ENCODE measurements at regions not wholly inside any gene's neighbourhood (a gene's known extent, or its start where the extent isn't known, plus 50 kb on each side); places are given as distances from the start of the nearest gene placed in this dataset.

DNA sequence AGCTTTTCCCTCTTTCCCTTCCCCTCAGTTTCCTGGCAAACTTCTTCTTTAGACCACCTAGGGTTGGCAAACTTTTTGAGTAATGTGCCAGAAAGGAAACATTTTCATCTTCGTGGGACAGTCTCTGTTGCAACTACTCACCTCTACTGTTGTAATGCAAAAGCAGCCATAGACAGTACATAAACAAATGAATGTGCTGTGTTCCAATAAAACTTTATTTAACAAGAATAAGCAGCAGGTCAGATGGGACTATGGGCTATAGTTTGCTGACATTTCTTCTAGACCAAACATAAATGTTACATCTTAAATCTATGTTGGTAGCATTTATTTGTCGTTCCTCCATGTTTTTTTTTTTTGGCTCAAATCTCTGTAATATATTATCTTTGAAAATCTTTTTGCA is 552.4 kb downstream of the EDEM1 start:
- Mint-ChIP-seq H3K9me3 (no peaks in the 10 kb centered on the region), H3K4me3 (no peak overlapping the region), H3K27ac (no peak overlapping the region), H3K4me1 (no peaks in the 10 kb centered on the region), H3K27me3 (no peaks in the 10 kb centered on the region), H3K36me3 (ENCODE audit: low read depth) (no peaks in the 10 kb centered on the region)
- ChIA-PET POLR2A (no interaction called here), CTCF (no interaction called here)
- no peak for DNase-seq

DNA sequence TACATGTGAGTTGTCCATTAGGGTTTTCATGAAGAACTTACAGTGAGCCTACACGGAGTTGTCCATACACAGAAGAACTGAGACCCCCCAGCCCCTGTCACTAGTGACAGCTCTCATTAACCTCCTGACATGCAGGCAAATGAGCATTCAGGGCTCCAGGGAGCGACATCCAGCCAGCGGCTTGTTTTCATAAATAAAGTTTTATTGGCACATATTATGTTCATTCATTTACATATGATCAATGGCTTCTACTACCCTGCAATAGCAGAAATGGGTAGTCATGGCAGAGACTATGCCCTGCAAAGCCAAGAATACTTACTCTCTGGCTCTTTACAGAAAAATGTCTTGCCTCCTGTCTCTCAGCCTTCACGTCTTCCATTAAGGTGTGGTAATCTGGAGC is 553.5 kb downstream of the EDEM1 start:
- CTCF ChIA-PET: interaction anchor here (0.7 kb wide), 1 partner anchor 82 kb away, joined by 3 read pairs; no protein-coding TSS in a partner anchor
- no peak for DNase-seq
- no peak overlapping the region for H3K27ac Mint-ChIP-seq
- H3K4me3 Mint-ChIP-seq: no peak overlapping the region
- H3K9me3 Mint-ChIP-seq: no peaks in the 10 kb centered on the region
- H3K27me3 Mint-ChIP-seq: no peaks in the 10 kb centered on the region
- no peaks in the 10 kb centered on the region for H3K36me3 Mint-ChIP-seq (ENCODE audit: low read depth)
- H3K4me1 Mint-ChIP-seq: no peaks in the 10 kb centered on the region
- POLR2A ChIA-PET: no interaction called here

DNA sequence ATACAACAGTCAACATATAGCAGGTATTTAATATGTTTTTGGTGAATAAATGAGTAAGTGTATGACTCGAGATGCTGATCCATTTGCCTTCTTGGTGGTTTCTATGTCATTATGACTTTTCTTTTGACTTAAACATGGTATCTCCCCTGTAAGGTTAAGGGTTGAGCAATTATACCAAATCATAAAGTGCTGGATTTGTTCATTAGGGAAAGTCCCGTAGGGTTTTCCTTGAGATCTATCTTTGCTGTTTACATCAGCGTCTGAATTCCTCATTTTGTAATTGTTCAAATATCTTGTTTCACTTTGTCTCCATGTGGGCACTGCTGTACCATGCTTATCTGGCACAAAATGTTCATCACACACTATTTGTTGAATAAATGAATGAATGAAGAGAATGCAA is 562.6 kb downstream of the EDEM1 start:
- ChIA-PET CTCF (no interaction called here), POLR2A (no interaction called here)
- no peaks in the 10 kb centered on the region for H3K4me1 Mint-ChIP-seq
- peaks cover 3% of the 10 kb centered on the region for H3K9me3 Mint-ChIP-seq
- no peak overlapping the region for H3K27ac Mint-ChIP-seq
- H3K4me3 Mint-ChIP-seq: no peak overlapping the region
- DNase-seq: no peak
- no peaks in the 10 kb centered on the region for H3K36me3 Mint-ChIP-seq (ENCODE audit: low read depth)
- no peaks in the 10 kb centered on the region for H3K27me3 Mint-ChIP-seq

GRCh38 chr3:5750874-5751640 is 563.5 kb downstream of the EDEM1 start:
- Mint-ChIP-seq H3K4me1 (no peaks in the 10 kb centered on the region), H3K27ac (no peak overlapping the region), H3K36me3 (ENCODE audit: low read depth) (no peaks in the 10 kb centered on the region), H3K4me3 (no peak overlapping the region), H3K27me3 (no peaks in the 10 kb centered on the region), H3K9me3 (peaks cover 3% of the 10 kb centered on the region)
- CTCF ChIA-PET: no interaction called here
- POLR2A ChIA-PET: no interaction called here
- no peak for DNase-seq

GRCh38 chr3:5754602-5755001 is 567.1 kb downstream of the EDEM1 start:
- ChIA-PET CTCF (no interaction called here), POLR2A (no interaction called here)
- H3K4me1 Mint-ChIP-seq: no peaks in the 10 kb centered on the region
- no peak overlapping the region for H3K4me3 Mint-ChIP-seq
- H3K36me3 Mint-ChIP-seq (ENCODE audit: low read depth): no peaks in the 10 kb centered on the region
- H3K9me3 Mint-ChIP-seq: peaks cover 3% of the 10 kb centered on the region
- no peaks in the 10 kb centered on the region for H3K27me3 Mint-ChIP-seq
- no peak overlapping the region for H3K27ac Mint-ChIP-seq
- no peak for DNase-seq

- DNase-seq: no peak
- ChIA-PET CTCF (no interaction called here), POLR2A (no interaction called here)
- H3K4me3 Mint-ChIP-seq: no peak overlapping the region
- H3K27ac Mint-ChIP-seq: no peak overlapping the region
- peaks cover 3% of the 10 kb centered on the region for H3K9me3 Mint-ChIP-seq
- H3K36me3 Mint-ChIP-seq (ENCODE audit: low read depth): no peaks in the 10 kb centered on the region
- no peaks in the 10 kb centered on the region for H3K27me3 Mint-ChIP-seq
- no peaks in the 10 kb centered on the region for H3K4me1 Mint-ChIP-seq
These were observed 568.9 kb downstream of the EDEM1 start for GRCh38 chr3:5756443-5756842.

DNA sequence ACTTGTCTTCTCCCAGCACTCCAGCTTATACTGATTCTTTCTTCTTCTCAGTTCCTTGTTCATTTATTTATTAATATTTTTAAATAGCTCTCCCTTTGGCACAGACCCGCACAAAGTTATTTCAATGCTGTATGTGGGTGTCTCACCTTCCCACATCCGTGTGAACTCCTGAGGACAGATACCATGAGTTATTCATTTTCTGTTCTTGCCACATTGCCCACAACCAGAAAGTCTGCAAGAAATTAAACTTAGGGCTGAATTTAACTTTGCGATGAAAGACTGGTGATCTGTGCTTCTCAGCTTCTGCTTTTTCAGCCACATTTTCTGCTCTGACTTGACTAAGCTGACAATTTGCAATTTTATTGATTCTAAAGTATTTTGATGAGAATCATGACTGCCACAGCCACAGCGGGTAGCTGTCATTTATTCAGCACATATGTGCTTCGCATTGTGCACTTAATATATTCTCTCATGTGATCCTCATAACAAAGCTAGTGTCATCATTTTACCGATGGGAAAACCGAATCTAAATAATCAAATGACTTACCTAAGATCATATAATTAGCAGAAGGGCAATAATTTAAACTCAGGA is 569.8 kb downstream of the EDEM1 start:
- H3K27me3 Mint-ChIP-seq: no peaks in the 10 kb centered on the region
- POLR2A ChIA-PET: interaction anchor here (0.7 kb wide), 1 partner anchor 8 kb away, joined by 3 read pairs; no protein-coding TSS in a partner anchor

GRCh38 chr3:5758699-5759098 is 571.2 kb downstream of the EDEM1 start:
- no peak overlapping the region for H3K4me3 Mint-ChIP-seq
- no peaks in the 10 kb centered on the region for H3K4me1 Mint-ChIP-seq
- CTCF ChIA-PET: no interaction called here
- H3K27ac Mint-ChIP-seq: no peak overlapping the region
- H3K9me3 Mint-ChIP-seq: no peaks in the 10 kb centered on the region
- POLR2A ChIA-PET: no interaction called here
- H3K36me3 Mint-ChIP-seq (ENCODE audit: low read depth): no peaks in the 10 kb centered on the region
- H3K27me3 Mint-ChIP-seq: no peaks in the 10 kb centered on the region
- DNase-seq: no peak

More for the DNA sequence above, 569.8 kb downstream of the EDEM1 start:
- no peaks in the 10 kb centered on the region for H3K36me3 Mint-ChIP-seq (ENCODE audit: low read depth)
- no peak overlapping the region for H3K27ac Mint-ChIP-seq
- DNase-seq: no peak
- H3K4me1 Mint-ChIP-seq: no peaks in the 10 kb centered on the region
- CTCF ChIA-PET: no interaction called here
- H3K9me3 Mint-ChIP-seq: peaks cover 3% of the 10 kb centered on the region
- H3K4me3 Mint-ChIP-seq: no peak overlapping the region

- no peaks in the 10 kb centered on the region for H3K4me1 Mint-ChIP-seq
- H3K4me3 Mint-ChIP-seq: no peak overlapping the region
- POLR2A ChIA-PET: no interaction called here
- H3K27me3 Mint-ChIP-seq: no peaks in the 10 kb centered on the region
- no peak overlapping the region for H3K27ac Mint-ChIP-seq
- DNase-seq: no peak
- no peaks in the 10 kb centered on the region for H3K36me3 Mint-ChIP-seq (ENCODE audit: low read depth)
- CTCF ChIA-PET: no interaction called here
- no peaks in the 10 kb centered on the region for H3K9me3 Mint-ChIP-seq
These were observed 575.0 kb downstream of the EDEM1 start for GRCh38 chr3:5762506-5762905.

- CTCF ChIA-PET: no interaction called here
- Mint-ChIP-seq H3K36me3 (ENCODE audit: low read depth) (no peaks in the 10 kb centered on the region), H3K4me3 (no peak overlapping the region), H3K27ac (no peak overlapping the region), H3K27me3 (no peaks in the 10 kb centered on the region), H3K4me1 (peaks cover 2% of the 10 kb centered on the region), H3K9me3 (no peaks in the 10 kb centered on the region)
- DNase-seq: no peak
- POLR2A ChIA-PET: no interaction called here
These were observed 579.3 kb downstream of the EDEM1 start for GRCh38 chr3:5766848-5767247.

DNA sequence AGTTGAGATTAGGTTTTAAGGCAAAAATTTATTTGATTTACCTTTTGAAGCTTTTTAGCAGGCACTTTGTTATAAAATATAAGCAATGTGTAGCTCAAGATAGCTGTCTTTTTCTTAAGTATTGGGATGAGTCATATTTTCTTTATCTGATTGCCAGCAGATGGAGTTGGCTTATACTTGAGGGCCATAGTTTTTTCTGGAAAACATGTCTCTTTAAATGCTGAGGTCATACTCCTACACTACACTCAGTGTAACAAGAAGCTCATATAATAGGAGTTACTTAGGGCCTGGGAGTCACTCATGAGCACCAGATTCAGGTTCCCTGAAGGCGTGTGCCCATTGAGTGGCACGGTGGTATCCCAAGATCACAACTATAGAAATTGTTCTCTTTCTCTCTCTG is 579.8 kb downstream of the EDEM1 start:
- DNase-seq: no peak
- no peak overlapping the region for H3K27ac Mint-ChIP-seq
- ChIA-PET POLR2A (no interaction called here), CTCF (no interaction called here)
- H3K27me3 Mint-ChIP-seq: no peaks in the 10 kb centered on the region
- no peaks in the 10 kb centered on the region for H3K9me3 Mint-ChIP-seq
- peaks cover 2% of the 10 kb centered on the region for H3K4me1 Mint-ChIP-seq
- no peak overlapping the region for H3K4me3 Mint-ChIP-seq
- no peaks in the 10 kb centered on the region for H3K36me3 Mint-ChIP-seq (ENCODE audit: low read depth)

DNA sequence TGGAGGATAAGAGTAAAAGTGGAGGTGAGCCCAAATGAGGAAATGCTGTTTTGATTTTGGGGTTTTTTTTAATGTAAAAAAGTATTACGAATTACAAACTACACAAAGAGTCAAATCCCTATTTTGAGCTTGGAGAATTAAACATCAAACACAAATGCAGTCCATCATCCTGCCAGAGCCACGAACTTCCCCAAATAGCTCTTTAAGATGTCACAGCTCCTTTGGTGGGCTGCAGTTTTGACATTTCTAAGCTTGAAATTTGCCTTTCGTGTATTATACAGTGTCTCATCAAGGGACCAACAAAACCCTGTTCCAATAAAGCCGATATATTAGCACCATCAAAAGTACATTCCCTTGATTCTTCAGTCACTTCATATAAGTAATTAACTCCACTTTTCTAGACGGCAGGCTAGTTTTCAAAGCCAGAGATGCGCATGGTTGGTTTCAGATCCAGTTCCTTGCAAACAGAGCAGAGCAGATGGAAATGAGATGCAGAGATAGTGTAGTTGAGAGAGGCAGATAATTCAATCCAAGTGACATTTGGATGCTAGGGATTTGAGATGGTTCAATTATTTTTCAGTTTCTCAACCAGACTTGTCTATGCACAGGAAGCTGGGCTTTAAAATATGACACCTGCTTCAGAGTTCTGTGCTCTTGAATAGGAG is 580.9 kb downstream of the EDEM1 start:
- Mint-ChIP-seq H3K9me3 (no peaks in the 10 kb centered on the region), H3K4me1 (peaks cover 2% of the 10 kb centered on the region), H3K36me3 (ENCODE audit: low read depth) (no peaks in the 10 kb centered on the region), H3K4me3 (no peak overlapping the region), H3K27ac (no peak overlapping the region), H3K27me3 (no peaks in the 10 kb centered on the region)
- ChIA-PET POLR2A (no interaction called here), CTCF (interaction anchor here (0.6 kb wide), 1 partner anchor 16 kb away, joined by 4 read pairs; no protein-coding TSS in a partner anchor)
- no peak for DNase-seq

GRCh38 chr3:5769825-5770224 is 582.3 kb downstream of the EDEM1 start:
- Mint-ChIP-seq H3K27ac (no peak overlapping the region), H3K27me3 (no peaks in the 10 kb centered on the region), H3K36me3 (ENCODE audit: low read depth) (no peaks in the 10 kb centered on the region), H3K4me1 (peaks cover 2% of the 10 kb centered on the region), H3K9me3 (peaks cover 4% of the 10 kb centered on the region), H3K4me3 (no peak overlapping the region)
- ChIA-PET POLR2A (no interaction called here), CTCF (interaction anchor here (0.6 kb wide), 1 partner anchor 91 kb away, joined by 3 read pairs; no protein-coding TSS in a partner anchor)
- no peak for DNase-seq
